ENCODE measurements at regions not wholly inside any gene's neighbourhood (a gene's known extent, or its start where the extent isn't known, plus 50 kb on each side); places are given as distances from the start of the nearest gene placed in this dataset.

DNA sequence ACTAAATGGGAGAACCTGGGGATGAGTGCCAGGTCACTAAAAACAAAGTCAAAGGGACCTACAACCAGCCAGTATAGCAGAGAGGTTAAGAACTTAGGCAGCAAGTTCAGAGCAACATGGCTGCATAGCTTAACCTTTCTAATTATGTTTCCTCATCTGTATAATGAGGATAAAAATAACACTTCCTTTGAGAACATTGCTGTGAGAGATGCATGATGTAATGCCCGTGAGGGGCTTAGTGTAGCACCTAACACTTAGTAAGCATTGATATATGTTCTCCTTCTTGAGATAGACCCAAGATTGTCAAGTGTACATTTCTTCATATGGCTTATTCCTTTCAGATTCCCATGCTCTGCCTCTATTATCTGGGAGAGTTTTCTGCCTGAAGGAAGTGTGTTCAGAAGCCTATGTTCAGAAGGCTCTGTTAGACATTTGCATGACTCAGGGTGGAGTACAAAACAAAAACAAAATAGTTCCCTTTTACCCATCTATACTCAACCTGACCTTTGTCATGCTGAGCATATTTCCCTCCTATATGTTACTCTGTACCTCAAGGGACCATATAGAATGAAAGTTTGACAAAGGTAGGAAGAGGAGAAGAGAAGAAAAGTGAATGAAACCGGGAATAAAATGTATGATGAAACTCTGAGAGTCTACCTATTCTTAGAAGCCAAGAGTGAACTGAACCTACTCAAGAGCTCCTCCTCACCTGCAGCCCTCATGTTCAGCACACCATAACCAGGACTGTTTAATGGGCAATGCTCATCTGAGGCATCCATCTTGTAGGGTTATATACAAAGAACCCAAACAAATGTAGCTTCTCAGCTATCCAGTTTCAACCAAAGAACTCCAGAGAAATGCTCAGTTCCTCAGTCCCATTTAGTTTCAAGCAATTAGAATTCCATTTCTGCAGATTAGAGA, 70.7 kb upstream of the KCNMB2 start:
- in situ Hi-C loops (cut with HindIII; ENCODE audit: low sequenced_read_pairs), result no loop called here

DNA sequence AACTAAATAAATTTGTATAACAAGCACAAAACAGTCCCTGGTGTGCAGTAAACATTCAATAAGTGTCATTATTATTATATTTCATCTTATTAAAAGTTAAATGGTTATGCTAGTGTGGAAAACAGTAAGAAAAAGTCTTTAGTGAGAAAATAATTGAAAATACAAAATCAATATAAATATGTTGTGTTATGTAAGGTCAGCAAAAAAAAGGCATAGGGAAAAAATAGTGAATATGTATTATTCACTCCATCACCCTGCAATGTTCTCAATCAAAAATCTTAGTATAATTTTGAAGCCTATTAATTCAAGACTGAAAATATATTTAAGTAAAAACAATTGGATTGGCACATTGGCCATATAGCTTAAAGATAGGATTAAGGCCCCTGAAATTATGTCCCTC, 63.3 kb upstream of the KCNMB2 start:
- in situ Hi-C loops (cut with HindIII; ENCODE audit: low sequenced_read_pairs), result no loop called here

DNA sequence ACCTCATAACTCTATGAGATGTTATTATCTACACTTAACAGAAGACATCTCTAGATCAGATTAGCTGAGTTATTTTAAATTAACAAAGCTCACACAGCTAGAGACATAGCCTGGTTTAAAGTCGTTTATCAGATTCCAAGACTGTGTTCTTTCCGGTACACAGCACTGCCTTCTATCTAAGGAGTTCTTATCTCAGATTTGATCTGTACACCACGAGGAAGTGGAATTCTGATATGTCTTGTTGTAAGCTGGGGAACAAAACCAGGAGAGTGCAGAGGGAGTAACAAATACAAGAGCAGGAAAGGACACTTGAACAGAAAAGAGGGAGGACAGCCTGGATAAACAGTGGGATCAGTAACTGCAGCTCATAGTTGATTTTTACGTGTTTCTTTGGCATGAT, 61.7 kb upstream of the KCNMB2 start:
- in situ Hi-C loops (cut with HindIII; ENCODE audit: low sequenced_read_pairs), result no loop called here

DNA sequence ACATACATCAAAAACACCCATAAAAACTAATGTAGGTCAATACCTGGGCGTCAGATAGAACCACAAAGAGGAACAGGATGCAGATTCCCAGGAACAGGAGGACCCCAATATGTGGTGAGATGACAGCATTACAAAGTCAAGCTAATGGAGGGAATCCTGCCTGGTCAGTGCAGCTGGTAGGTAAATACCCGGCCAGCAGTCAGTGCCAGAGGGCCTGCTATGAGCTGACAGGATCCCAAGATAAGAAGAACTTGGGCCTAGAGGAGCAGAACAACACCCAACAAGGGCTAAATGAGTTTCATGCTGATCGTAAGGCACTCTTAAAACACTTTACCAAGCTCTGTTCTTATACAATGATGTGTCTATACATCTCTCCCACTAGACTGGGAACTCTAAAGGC, 61.2 kb upstream of the KCNMB2 start:
- in situ Hi-C loops (cut with HindIII; ENCODE audit: low sequenced_read_pairs), result no loop called here

DNA sequence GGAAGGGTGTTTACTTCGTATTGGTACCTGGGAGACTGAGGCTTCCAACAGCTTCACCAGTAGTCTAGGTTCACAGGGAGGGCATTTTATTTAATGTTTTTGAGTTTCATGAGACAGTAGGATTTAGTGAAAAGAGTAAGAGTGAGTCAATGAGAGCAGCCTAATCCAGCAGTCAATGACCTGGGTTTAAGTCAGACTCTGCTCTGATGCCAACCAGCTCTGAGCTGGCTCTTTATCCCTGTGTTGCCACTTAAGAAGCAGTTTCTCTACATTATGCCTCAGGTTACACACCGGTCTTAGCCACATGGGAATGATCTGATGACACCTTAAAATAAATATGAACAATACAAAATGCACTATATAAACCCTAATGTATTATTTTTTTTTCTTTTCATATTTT, 59.4 kb upstream of the KCNMB2 start:
- in situ Hi-C loops (cut with HindIII; ENCODE audit: low sequenced_read_pairs), result no loop called here

DNA sequence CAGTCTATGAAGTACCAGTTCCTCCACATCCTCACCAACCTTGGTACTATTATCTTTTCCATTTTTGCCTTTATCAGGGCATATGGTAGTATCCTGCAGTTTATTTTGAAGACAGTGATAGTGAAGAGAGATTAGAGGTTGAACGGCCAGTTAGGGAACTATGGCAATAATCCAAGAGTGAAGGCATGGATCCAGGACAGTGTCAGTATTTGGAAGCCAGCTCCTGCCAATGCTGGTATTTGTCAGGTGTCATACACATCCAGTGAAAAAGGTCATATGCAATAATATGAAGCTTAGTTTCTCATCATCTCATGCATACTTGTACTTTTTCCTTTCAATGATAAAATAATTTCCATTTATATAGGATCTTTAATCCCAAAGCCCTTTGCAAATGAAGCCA, 56.8 kb upstream of the KCNMB2 start:
- in situ Hi-C loops (cut with HindIII; ENCODE audit: low sequenced_read_pairs), result no loop called here

DNA sequence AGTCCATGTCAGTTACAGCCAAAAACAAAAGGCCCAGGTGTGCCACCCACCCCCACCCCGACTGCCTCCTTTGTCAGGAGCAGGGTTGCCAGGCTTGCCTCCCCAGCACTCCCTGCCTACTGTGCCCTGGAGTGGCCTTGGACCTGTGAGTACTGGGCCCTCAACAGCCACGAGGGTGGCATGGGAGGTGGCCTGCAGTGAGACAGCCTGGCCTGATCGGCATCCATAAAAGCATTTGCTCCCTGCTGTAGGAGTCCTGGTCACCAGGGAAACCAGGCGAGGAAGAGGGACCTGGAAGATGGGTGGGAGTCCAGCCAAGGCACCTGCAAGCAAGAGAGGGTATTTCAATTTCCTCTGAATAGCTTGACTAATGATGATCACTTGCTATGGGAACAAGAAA, 56.4 kb upstream of the KCNMB2 start:
- in situ Hi-C loops (cut with HindIII; ENCODE audit: low sequenced_read_pairs), result no loop called here

DNA sequence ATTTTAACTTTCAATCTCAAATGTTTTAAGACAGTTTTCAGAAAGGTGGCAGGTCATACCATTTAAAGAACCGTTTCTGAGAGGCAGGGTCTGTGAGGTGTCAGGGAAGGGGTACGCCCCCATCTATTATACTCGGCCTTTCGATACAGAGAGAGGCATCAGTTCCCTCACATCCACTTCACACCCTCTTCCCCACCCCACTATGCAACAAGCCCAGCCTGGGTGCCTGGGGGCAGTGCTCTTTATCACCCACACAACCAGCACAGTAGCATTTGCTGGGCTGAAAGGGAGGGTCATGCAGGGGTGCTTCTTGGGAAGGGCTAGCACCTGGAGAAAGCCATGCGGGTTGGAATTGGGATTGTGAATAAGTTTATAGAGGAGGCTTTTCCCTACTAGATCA, 56.0 kb upstream of the KCNMB2 start:
- in situ Hi-C loops (cut with HindIII; ENCODE audit: low sequenced_read_pairs), result no loop called here

DNA sequence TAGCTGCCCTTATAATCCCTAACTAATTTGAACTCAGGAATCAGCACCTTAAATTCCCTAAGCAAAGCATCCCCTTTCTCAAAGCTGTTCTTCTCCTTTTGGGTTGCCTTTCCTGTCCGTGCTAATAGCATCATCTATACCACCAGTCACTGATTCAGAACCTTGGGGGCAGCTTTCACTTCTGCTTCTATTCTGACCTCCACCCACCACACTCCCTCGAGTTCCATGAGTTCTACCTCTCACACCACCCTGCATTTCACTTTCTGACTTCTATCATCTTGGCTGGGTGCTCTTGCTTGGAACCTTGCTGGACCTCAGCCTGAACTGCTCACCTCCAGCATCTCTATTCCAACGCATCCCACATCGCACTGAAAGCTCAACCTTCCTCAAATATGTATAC, 55.4 kb upstream of the KCNMB2 start:
- in situ Hi-C loops (cut with HindIII; ENCODE audit: low sequenced_read_pairs), result no loop called here

DNA sequence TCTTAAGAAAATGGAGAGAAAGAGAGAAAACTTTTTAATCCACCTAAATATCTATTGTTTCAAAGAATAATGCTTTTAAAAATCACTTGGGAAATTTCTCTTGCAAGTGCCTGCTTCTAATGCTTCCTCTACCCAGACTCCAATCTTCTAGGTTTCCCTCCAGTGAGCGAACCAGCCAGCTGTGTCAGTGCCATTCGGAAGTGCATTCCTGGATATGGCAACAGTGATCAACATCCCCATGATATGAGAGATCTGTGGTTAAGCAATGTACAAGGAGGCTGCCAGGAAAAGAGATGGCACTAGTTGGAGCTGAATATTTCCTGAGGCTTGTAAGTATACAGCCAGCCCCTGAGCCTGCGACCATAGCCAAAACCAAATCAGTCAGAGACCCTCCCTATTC, 53.3 kb upstream of the KCNMB2 start:
- in situ Hi-C loops (cut with HindIII; ENCODE audit: low sequenced_read_pairs), result no loop called here

DNA sequence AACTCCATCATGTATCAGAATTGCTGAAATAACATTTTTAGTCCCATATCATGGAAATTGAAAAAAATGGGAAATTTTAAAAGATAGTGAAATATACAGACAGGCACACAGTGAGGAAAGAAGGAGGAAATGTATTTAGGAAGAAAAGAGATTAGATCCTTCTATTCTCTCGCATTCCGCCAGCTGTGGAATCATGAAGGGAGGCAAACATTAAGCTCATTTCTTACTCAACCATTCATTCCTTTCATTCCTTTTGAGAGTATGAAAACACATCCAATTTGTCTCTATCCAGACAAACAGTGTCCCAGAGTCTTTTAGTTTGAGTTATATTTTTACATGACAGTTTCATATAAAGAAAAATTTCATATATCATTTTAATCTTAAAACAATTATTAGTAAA, 52.5 kb upstream of the KCNMB2 start:
- in situ Hi-C loops (cut with HindIII; ENCODE audit: low sequenced_read_pairs), result no loop called here

DNA sequence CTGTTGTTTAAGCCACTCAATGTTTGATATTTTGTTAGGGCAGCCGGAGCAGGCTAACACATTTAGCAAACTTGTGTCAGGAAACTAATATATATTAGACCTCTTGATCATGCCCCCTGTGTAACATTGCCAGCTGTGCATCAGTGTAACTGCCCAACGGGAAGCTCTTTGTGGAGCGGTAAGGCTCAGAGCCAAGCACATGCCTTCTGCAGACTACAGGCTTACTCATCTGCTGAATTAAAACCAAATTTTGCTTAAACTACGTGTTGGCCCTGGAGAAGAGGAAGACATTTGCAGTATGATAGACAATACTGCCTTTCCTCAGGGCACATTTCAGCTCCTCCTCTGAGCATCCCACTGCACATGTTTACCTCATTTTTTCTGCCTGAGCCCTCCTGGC, 50.5 kb upstream of the KCNMB2 start:
- in situ Hi-C loops (cut with HindIII; ENCODE audit: low sequenced_read_pairs), result no loop called here
